ENCODE measurements at regions not wholly inside any gene's neighbourhood (a gene's known extent, or its start where the extent isn't known, plus 50 kb on each side); places are given as distances from the start of the nearest gene placed in this dataset.

DNA sequence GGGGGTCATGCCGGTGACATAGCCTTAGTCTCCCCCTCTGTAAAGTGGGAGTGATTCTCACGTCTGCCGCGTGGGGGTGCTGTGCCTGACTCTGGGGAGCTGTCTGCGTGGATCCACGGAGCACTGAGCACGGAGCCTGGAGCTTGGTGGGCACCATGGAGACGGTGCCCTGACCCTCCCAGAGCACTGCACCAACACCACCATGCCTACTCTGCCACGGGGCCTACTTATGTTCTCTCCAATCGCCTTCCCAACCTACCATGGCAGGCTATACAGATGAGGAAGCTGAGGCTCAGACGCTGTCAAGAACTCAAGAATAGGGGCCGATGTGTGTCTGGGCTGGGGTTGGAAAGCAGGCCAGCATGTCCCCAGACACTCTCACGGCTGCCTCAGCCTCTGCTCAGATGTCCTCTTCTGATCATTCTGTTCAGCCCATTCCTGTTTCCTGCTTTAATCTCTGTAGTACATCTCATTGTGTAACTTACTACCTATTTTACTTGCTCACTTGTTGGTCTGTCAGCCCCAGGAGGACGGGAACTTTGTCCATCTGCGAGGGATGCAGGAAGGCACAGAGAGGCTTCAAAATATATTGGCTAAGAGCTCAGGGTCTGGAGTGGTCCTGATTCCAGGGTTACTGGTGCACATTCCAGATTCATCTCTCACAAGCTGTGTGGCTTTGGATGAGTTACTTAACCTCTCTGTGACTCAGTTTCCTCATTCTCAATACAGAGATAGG lies 168.1 kb upstream of the HS6ST1 start:
- Histone ChIP-seq H3K36me3 (no peaks in the 10 kb centered on the region), H3K9me3 (no peaks in the 10 kb centered on the region), H3K27ac (no peak overlapping the region), H3K4me1 (replicated peaks) (no peaks in the 10 kb centered on the region), H3K27me3 (replicated peaks; ENCODE audit: insufficient read depth) (no peaks in the 10 kb centered on the region), H3K4me3 (no peak overlapping the region)
- intact Hi-C loops (cut with DNase I): no loop called here
- TF ChIP-seq POLR2AphosphoS5 (IDR thresholded peaks at IDR 0.05) (no peak), POLR2A (IDR thresholded peaks at IDR 0.05) (no peak)
- TF ChIP-seq, protein P1, sequence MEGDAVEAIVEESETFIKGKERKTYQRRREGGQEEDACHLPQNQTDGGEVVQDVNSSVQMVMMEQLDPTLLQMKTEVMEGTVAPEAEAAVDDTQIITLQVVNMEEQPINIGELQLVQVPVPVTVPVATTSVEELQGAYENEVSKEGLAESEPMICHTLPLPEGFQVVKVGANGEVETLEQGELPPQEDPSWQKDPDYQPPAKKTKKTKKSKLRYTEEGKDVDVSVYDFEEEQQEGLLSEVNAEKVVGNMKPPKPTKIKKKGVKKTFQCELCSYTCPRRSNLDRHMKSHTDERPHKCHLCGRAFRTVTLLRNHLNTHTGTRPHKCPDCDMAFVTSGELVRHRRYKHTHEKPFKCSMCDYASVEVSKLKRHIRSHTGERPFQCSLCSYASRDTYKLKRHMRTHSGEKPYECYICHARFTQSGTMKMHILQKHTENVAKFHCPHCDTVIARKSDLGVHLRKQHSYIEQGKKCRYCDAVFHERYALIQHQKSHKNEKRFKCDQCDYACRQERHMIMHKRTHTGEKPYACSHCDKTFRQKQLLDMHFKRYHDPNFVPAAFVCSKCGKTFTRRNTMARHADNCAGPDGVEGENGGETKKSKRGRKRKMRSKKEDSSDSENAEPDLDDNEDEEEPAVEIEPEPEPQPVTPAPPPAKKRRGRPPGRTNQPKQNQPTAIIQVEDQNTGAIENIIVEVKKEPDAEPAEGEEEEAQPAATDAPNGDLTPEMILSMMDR (IDR thresholded peaks at IDR 0.05): no peak
- WGBS: 89% methylated on average over 15 of the region's 15 CpGs
- no peak for DNase-seq (ENCODE audit: low spot score)

DNA sequence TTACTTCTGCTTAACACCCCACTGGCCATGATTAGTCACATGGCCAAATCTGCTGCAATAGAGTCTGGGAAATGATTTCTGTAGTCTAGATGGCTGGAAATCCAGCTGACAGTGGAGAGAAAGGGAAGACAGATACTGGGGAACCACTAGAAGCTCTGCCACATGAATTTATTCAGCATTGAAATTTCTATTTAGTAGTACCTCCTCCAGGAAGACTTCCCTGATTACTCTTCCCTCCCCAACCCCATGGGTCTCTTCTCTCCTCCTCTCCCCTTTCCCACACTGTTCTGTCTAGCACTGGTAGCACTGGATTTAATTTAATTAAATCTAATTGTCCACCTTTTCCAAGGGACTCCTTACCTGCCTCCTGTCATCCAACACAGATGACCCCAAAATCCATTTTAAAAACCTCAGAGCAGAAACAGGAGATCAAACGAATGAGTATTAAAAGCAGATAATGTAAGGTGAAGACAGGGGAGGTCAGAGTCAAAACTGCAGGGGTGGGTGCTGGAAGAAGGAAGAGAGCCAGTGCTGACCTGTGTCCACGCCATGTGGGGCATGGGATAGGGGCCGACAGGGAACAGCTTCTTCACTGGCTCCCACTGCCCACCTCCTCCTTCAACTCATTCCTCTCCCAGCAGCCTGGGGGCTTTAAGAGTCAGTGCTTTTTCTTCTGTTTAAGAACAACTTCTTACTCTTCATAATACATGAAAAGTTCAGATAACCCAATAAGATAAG lies 169.2 kb upstream of the HS6ST1 start:
- Histone ChIP-seq H3K4me1 (replicated peaks) (no peaks in the 10 kb centered on the region), H3K36me3 (no peaks in the 10 kb centered on the region), H3K4me3 (no peak overlapping the region), H3K27ac (no peak overlapping the region), H3K9me3 (no peaks in the 10 kb centered on the region), H3K27me3 (replicated peaks; ENCODE audit: insufficient read depth) (no peaks in the 10 kb centered on the region)
- no peak for TF ChIP-seq POLR2AphosphoS5 (IDR thresholded peaks at IDR 0.05)
- no peak for TF ChIP-seq POLR2A (IDR thresholded peaks at IDR 0.05)
- TF ChIP-seq, protein P1 (IDR thresholded peaks at IDR 0.05): no peak
- no peak for DNase-seq (ENCODE audit: low spot score)
- 58% methylated on average over 3 of the region's 3 CpGs for WGBS
- intact Hi-C loops (cut with DNase I): no loop called here

DNA sequence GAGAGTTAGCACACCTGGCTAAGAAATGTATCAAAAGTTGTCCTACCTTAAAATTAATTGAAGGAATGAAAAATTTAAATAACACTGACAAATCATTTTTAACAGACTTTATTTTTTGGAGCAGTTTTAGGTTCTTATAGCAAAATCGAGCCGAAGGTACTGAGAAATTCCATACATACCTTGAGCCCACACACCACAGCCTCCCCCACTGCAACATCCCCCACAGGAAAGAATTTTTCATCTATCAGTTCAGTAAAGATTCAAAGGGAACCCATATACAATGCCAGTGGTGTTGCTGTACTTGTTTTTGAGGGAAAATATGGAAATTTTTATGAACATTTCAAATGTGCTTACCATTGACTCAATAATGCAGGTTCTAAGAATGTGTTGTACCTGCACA lies 169.8 kb upstream of the HS6ST1 start:
- H3K9me3 ChIP-seq: no peaks in the 10 kb centered on the region
- no peak for DNase-seq (ENCODE audit: low spot score)
- no peak overlapping the region for H3K4me3 ChIP-seq
- no peaks in the 10 kb centered on the region for H3K27me3 ChIP-seq (replicated peaks; ENCODE audit: insufficient read depth)
- H3K27ac ChIP-seq: no peak overlapping the region
- TF ChIP-seq, protein P1 (IDR thresholded peaks at IDR 0.05): no peak
- TF ChIP-seq POLR2AphosphoS5 (IDR thresholded peaks at IDR 0.05) (no peak), POLR2A (IDR thresholded peaks at IDR 0.05) (no peak)
- H3K4me1 ChIP-seq (replicated peaks): no peaks in the 10 kb centered on the region
- intact Hi-C loops (cut with DNase I): no loop called here
- no peaks in the 10 kb centered on the region for H3K36me3 ChIP-seq
- 53% methylated on average over 2 of the region's 2 CpGs for WGBS

DNA sequence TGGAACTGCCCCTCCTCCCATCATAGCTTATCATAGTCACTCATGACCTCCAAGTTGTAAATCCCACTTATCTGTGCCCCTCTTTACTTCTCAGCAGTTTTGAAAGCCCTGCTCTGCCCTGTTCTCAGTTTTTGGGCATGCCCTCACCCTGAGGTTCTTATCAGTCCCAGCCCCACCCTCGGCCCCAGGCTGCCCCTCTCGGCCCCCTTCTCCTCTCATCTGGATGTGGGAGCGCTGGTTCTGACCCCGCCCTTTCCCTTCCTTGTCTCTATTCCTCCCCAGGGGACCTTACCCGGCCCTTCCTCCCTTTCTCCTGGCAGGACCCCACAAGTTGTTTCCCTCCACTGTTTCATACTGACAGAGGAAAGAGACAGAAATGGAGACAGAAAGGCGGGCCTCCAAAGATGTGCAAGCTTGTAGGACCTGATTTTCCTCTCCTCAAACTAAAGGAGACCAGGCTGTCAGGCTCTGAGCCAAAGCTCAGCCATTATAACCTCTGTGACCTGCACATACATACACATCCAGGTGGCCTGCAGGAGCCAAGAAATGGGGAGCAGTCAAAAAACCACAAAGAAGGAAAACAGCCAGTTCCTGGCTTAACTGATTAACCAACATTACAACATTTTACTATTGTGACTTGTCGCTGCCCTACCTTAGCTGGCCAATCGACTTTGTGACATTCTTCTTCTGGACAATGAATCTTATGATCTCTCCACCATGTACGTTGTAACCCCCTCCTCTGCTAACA lies 171.0 kb upstream of the HS6ST1 start:
- H3K4me1 ChIP-seq (replicated peaks): no peaks in the 10 kb centered on the region
- H3K36me3 ChIP-seq: no peaks in the 10 kb centered on the region
- no peak overlapping the region for H3K4me3 ChIP-seq
- WGBS: 30% methylated on average over 9 of the region's 9 CpGs
- no peaks in the 10 kb centered on the region for H3K9me3 ChIP-seq
- H3K27me3 ChIP-seq (replicated peaks; ENCODE audit: insufficient read depth): no peaks in the 10 kb centered on the region
- DNase-seq (ENCODE audit: low spot score): no peak
- intact Hi-C loops (cut with DNase I): no loop called here
- no peak overlapping the region for H3K27ac ChIP-seq
- TF ChIP-seq POLR2AphosphoS5 (IDR thresholded peaks at IDR 0.05): peak; percentile 27
- TF ChIP-seq POLR2A (IDR thresholded peaks at IDR 0.05): no peak

DNA sequence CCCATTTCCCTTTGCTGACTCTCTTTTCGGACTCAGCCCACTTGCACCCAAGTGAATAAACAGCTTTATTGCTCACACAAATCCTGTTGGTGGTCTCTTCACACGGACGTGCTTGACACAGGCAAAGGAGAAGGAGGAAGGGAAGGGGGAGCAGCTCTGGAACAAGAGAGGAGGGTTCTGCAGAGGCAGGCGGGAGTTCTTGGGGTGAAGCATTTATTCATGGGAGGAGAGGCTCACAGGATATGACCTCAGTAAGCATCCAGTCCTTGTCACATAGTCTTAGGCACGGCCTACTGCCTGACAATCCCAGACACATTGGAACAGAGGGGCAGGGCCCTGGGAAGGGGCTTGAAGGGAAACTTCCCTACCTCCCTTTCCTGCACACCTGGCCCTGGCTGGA lies 171.7 kb upstream of the HS6ST1 start:
- TF ChIP-seq, protein P1 (IDR thresholded peaks at IDR 0.05): no peak
- no peak for TF ChIP-seq POLR2AphosphoS5 (IDR thresholded peaks at IDR 0.05)
- H3K4me3 ChIP-seq: no peak overlapping the region
- H3K4me1 ChIP-seq (replicated peaks): no peaks in the 10 kb centered on the region
- WGBS: 60% methylated on average over 5 of the region's 5 CpGs
- intact Hi-C loops (cut with DNase I): no loop called here
- no peak overlapping the region for H3K27ac ChIP-seq
- H3K27me3 ChIP-seq (replicated peaks; ENCODE audit: insufficient read depth): no peaks in the 10 kb centered on the region
- H3K36me3 ChIP-seq: no peaks in the 10 kb centered on the region
- no peak for DNase-seq (ENCODE audit: low spot score)
- no peaks in the 10 kb centered on the region for H3K9me3 ChIP-seq

Measured in prostate gland (tissue), 2 donors.